HG03045 (cell line): ENCODE measurements at regions not wholly inside any gene's neighbourhood (a gene's known extent, or its start where the extent isn't known, plus 50 kb on each side); places are given as distances from the start of the nearest gene placed in this dataset.

Source experiments
- ATAC-seq: cut with Tn5 transposase; IDR thresholded peaks from one replicate; pipeline ENCODE4 v1.9.1; 2021; ENCODE audit warnings: mild to moderate bottlenecking, moderate library complexity; ENCODE audit not compliant: unreplicated experiment

DNA sequence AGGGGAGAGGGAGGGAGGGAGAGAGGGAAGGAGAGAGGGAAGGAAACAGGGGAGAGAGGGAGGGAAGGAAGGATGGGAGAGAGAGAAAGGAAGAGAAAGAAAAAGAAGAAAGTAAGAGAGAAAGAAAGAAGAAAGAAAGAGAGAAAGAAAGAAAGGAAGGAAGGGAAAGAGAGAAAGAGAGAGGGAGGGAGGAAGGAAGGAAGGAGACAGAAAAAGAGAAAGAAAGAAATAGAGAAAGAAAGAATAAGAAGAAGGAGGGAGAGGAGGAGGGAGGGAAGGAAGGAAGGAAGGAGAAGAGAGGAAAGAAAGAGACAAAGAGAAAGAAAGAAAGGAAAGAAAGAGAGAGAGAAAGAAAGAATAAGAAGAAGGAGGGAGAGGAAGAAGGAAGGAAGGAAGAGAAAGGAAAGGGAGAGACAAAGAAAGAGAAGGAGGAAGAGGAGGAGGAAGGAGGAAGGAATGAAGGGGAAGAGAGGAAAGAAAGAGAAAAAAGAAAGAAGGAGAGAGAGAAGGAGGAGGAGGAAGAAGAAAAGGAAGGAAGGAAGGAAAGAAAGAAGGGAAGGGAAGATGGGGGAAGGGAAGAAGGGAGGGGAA, 189.6 kb downstream of the PARM1 start:
- no peak for ATAC-seq

DNA sequence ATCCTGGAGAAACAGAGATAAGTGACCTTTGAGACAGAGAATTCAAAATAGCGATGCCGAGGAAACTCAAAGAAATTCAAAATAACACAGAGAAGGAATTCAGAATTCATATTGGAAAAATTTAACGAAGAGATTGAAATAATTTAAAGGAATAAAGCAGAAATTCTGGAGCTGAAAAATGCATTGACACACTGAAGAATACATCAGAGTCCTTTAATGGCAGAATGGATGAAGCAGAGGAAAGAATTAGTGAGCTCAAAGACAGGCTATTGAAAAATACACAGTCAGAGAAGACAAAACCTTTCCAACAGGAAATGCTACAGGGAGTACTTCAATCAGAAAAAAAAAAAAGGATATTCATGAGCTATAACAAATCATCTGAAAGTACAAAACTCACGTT, 185.8 kb downstream of the PARM1 start:
- ATAC-seq, result no peak

DNA sequence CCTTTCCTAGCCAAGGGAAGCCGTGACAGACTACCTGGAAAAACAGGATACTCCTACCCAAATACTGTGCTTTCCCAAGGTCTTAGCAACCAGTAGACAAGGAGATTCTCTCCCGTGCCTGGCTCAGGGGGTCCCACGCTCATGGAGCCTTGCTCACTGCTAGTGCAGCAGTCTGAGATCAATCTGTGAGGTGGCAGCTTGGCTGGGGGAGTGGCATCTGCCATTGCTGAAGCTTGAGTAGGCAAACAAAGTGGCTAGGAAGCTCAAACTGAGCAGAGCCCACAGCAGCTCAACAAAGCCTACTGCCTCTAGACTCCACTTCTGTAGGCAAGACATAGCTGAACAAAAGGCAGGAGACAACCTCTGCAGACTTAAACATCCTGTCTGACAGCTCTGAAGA, 177.1 kb downstream of the PARM1 start:
- ATAC-seq, result no peak

DNA sequence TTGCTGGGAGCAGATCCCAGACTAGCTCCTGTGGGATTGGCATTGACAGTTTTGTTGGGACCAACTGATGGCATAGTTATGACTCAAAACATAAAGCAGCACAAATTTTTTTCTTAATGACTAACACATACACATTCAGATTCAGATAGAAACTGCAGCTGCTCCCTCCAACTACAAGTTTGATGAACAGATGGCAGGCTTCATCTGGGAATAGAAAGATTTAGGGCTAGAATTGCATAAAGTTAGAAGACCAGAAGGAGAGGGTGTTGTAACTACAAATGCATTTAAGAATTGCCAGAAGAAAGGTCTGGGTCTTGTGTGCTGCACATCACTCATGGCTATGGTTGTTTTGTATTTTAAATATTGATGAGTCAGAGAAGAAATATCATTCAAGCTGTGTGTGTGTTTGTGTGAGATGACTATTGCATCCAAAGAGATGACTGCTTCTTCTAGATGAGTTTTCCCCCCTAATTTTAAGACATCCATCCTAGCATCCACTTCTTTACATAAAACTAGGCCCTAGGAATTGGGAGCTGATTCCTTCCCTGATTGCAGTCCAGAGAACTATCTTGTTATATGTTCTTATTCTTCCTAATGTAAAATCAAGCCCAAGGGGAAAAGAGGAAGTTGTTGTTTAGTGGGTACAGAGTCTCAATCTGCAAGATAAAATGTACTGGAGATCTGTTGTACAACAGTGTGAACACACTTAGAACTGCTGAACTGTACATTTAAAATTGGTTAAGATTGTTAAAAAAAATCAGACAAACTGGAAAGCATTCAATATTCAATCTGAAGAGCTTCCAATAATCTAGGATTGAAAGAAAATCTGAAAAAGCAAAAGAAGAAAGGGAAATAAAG, 175.1 kb downstream of the PARM1 start:
- no peak for ATAC-seq

DNA sequence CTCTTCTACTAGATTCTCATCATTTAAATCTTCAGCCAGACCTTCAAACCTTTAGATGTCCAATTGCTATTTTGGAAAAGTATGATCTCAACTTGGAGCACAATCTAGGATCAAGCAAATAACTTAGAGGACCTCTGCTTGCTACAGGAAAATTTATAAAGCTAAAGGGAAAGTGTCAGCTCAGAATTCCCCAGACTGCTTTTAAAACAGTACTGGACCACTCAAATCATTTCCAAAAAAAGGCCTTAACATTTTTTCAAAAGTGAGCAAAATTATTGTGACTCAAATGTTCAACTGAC, 169.8 kb downstream of the PARM1 start:
- ATAC-seq, result no peak

DNA sequence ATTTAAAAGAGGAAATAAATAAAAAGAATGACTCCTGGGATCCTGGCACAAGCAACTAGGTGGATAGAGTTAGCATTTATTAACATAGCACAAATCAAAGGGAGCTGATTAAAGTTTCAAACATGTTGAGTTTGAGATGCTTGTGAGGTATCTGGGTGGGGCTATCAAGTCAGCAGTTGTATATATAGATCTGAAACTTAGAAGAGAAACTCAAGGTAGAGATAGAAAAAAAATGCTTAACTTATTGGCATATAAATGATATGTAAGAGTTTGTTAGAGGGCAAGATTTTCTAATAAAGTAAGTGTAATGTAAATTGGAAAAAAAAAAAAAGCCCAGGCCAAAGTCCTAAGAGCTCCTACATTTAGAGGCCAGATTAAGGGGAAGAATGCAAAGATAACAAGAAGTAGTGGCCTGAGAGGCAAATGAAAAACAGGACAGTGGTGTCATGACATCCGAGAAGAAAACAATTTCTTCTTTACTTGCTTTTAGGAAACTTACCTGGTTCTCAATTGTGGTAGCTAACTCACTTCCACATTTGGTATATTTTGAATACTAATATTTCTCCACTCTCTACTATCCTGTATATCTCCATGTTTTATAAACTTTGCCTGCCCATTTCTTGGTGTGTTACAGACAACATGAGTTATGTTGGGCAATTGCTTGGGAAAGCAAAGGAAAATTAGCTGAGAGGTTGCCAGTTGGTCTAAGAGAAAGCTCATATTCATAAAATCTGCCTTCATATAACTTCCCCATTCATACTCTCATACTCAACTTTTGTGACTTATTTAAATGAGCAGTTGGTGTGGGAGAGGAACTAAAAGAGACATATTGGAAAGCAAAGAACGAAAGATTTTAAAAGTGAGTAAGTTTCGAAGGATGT, 169.2 kb downstream of the PARM1 start:
- no peak for ATAC-seq
